GM19455 (cell line): ENCODE measurements at regions not wholly inside any gene's neighbourhood (a gene's known extent, or its start where the extent isn't known, plus 50 kb on each side); places are given as distances from the start of the nearest gene placed in this dataset.
"Not testable (repeated sequence)": the region's sequence is repeated elsewhere in the genome, so short reads cannot be mapped to it uniquely, and the experiment has no call there.

Experiments
- ATAC-seq: cut with Tn5 transposase; IDR thresholded peaks from one replicate; pipeline ENCODE4 v1.9.1; 2021; ENCODE audit not compliant: unreplicated experiment

- no peak for ATAC-seq
These were observed 226.7 kb upstream of the ZSWIM2 start for GRCh38 chr2:187075671-187076070.

GRCh38 chr2:187075199-187075635 lies 226.2 kb upstream of the ZSWIM2 start:
- ATAC-seq, result no peak

DNA sequence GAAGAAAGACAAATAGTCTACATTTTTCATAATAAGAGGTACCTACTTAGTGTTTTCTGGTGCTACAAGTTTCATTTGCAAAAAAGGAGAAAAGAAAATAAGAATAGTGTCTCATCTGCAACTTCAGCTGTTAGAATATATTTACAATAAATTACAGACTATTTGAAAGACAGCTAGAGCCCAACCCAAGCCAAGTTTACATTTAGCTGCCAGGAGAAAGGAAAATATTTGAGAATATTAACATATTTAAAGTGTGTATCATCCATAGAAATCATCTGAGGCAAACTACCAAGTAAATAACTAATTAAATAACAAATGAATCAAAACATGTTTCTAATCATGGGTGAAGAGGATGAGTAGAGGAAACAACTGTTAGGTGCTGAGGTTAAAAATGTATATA lies 209.2 kb upstream of the ZSWIM2 start:
- no peak for ATAC-seq

GRCh38 chr2:187057466-187057865 lies 208.5 kb upstream of the ZSWIM2 start:
- no peak for ATAC-seq

- no peak for ATAC-seq
These were observed 207.7 kb upstream of the ZSWIM2 start for GRCh38 chr2:187056416-187057334.

GRCh38 chr2:187055463-187055862 lies 206.5 kb upstream of the ZSWIM2 start:
- ATAC-seq, result no peak

- no peak for ATAC-seq
These were observed 205.7 kb upstream of the ZSWIM2 start for GRCh38 chr2:187054501-187055319.

DNA sequence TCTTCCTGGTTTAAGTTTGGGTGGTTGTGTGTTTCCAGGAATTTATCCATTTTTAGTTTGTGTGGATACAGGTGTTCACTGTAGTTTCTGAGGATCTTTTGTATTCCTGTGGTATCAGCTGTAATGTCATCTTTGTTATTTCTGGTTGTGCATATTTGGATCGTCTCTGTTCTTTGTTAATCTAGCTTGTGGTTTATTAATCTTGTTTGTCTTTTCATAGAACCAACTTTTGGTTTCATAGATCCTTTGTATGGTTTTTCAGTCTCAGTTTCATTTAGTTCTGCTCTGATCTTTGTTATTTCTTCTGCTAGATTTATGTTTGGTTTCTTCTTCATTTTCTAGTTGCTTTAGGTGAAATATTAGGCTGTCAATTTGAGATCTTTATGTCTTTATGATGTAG lies 202.4 kb upstream of the ZSWIM2 start:
- ATAC-seq, result peak; percentile 91

DNA sequence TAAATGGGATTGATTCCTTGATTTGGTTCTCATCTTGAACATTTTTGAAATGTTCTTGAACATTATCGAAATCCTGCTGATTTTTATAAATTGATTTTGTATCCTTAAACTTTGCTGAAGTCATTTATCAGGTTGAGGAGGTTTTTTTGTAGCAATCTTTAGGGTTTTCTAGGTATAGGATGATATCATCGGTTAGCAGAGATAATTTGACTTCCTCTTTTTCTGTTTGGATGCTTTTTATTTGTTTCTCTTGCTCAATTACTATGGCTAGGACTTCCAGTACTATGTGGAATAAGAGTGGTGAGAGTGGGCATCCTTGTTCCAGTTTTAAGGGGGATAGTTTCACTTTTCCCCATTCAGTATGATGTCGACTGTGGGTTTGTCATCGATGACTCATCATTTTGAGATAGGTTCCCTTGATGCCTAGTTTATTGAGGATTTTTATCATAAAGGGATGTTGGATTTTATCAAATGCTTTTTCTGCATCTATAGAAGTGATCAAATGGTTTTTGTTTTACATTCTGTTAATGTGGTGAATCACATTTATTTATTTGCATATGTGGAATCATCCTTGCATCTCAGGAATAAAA lies 201.5 kb upstream of the ZSWIM2 start:
- ATAC-seq, result no peak

- no peak for ATAC-seq
These were observed 188.3 kb upstream of the ZSWIM2 start for GRCh38 chr2:187037310-187037709.

DNA sequence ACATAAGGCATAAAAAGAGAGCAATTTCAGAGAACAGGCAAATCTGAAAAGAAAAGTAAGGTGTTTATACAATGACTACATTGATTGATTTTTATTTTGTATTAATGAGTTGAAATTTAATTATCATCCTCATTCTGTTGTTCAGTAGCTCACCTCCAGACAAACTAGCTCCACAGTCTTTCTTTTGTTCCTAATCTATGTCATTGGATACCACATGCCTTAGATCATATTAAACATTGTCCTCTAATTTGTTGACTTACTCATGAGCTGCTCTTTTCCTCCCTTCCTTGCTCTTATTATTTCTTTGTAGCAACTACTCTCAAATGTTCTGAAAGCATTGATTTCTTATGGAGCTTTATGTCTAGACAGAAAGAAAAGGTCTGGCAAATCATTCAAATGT lies 185.5 kb upstream of the ZSWIM2 start:
- no peak for ATAC-seq

DNA sequence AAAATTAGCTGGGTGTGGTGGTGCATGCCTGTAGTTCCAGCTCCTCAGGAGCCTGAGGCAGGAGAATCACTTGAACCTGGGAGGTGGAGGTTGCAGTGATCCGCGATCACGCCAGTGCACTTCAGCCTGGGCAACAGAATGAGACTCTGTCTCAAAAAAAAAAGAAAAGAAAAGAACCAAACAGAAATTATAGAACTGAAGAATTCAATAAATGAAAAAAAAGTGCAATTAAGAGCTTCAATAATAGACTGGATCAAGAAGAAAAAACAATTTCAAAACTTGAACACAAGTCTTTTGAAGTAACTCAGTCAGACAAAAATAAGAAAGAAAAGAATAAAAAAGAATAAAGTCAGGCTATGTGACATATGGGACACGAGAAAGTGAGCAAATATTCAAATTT lies 175.8 kb upstream of the ZSWIM2 start:
- ATAC-seq, result no peak

- ATAC-seq, result not testable (repeated sequence)
These were observed 175.0 kb upstream of the ZSWIM2 start for GRCh38 chr2:187023996-187024395.

GRCh38 chr2:187017438-187017837 lies 168.5 kb upstream of the ZSWIM2 start:
- ATAC-seq, result no peak

DNA sequence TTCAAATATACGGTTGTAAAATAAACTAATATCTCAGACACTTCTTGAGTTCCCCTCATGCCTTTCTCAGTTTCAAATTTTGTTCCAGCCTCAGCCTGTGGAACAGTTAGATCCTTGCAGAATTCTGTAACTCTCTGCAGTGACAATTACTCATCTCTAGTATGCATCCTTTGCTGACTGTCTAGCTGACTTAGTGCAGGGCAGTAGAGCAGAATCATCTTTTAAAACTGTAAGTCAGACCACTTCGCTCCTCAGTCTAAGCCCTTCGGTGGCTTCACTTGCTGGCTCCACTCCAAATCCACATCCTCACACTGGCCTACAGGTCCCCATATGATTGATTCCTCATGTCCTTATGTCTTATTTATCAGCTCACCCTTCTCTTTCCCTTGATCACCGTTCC lies 164.1 kb upstream of the ZSWIM2 start:
- no peak for ATAC-seq

DNA sequence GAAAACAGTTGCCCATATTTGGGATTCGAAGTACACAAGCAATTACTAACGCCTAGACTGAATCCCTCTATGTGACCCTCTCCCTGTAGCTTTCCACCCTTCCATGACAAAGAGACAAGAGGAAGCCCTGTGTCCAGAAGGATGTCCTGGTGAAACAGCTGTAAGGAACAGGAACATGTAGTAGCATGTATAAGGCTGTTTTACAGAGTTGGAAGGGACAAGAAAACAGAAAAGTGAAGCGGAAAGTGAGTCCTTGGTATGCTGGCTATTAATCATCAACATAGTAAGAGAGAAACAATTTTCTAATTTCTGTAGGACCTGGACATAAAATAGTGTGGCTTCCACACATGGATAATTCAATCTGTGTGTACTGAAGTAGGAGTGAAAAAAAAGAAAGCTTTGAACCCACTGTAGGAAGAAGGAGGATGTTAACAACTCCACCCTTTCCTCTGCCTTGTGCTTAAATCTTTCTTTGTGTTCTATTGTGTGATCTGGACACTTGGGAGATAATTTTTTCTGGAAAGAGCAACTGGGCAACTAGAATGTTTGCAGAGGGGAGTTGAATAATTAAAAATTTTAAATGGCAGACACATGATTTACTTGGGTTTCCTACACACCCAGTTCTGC lies 162.3 kb upstream of the ZSWIM2 start:
- no peak for ATAC-seq

DNA sequence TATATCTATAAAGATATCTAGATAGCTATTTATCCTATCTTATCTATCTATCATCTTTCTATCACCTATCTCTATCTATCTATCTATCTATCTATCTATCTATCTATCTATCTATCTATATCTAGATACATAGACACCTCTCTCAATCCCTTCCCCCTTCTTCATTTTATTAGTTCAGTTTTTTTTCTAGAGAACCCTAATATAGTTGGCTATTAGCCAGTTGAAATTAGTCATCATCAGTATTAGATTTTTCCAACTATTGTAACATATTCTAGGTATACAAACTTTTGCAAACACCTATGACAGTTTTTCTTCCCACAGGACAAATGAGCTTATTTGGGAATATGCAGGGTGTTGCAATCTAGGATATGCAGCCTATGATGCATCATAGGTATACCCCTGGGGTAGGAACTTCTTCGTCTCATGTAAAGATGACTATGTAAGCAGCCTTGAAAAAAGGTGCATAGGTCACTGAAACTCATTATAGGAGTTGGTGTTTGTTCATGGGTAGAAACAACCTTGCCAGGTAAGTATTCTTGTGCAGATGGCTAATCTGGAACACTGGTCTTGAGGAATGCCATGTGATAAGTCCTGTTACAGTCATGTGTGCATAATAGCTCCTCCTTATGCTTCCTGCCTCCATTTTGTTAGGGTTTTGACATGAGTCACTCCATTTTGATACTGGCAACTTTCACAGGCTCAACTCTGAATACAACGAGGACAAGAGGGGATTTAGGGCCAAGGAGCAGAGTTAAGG lies 160.7 kb upstream of the ZSWIM2 start:
- ATAC-seq, result no peak

GRCh38 chr2:187008111-187008510 lies 159.1 kb upstream of the ZSWIM2 start:
- no peak for ATAC-seq

GRCh38 chr2:187003611-187004010 lies 154.6 kb upstream of the ZSWIM2 start:
- ATAC-seq, result no peak

DNA sequence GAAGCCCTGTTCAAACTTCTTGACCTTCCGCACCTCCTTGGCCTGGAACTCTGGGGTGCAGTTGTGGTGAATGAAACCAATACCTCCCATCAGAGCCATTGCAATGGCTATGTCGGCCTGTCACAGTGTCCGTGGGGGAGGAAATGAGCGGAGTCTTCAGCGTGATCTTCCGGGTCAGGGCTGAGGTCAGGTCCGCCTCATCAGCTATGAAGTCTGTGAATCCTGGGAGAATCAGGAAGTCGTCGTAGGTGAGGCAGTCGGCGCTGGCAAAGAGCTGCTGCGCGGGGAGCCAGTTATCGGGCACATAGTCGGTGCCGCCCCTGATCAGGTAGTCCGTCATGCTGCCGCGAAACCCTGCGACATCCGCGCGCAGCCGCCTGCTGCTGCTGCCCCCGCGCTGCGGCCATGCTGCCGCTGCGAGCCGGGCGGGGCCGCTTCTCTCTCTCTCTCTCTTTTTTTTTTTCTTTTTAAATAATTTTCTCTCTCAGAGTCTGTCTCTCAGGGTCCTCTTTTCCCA lies 154.1 kb upstream of the ZSWIM2 start:
- ATAC-seq, result no peak
